ENCODE measurements at regions not wholly inside any gene's neighbourhood (a gene's known extent, or its start where the extent isn't known, plus 50 kb on each side); places are given as distances from the start of the nearest gene placed in this dataset.

- no peak for TF ChIP-seq CTCF (IDR thresholded peaks at IDR 0.05; ENCODE audit: low read depth, low read length, missing control alignments)
- no peak for DNase-seq (ENCODE audit: low read depth)
- H3K4me3 ChIP-seq (ENCODE audit: low read depth, low read length): no peak overlapping the region
Observed at GRCh38 chr9:96047741-96048103, 172.2 kb downstream of the ERCC6L2 start.

- H3K4me3 ChIP-seq (ENCODE audit: low read depth, low read length): no peak overlapping the region
- DNase-seq (ENCODE audit: low read depth): no peak
- TF ChIP-seq CTCF (IDR thresholded peaks at IDR 0.05; ENCODE audit: low read depth, low read length, missing control alignments): no peak
Observed at GRCh38 chr9:96047116-96047639, 171.7 kb downstream of the ERCC6L2 start.

- no peak overlapping the region for H3K4me3 ChIP-seq (ENCODE audit: low read depth, low read length)
- DNase-seq (ENCODE audit: low read depth): no peak
- TF ChIP-seq CTCF (IDR thresholded peaks at IDR 0.05; ENCODE audit: low read depth, low read length, missing control alignments): no peak
Observed at GRCh38 chr9:96045811-96046210, 170.3 kb downstream of the ERCC6L2 start.

- H3K4me3 ChIP-seq (ENCODE audit: low read depth, low read length): no peak overlapping the region
- no peak for DNase-seq (ENCODE audit: low read depth)
- no peak for TF ChIP-seq CTCF (IDR thresholded peaks at IDR 0.05; ENCODE audit: low read depth, low read length, missing control alignments)
Observed at GRCh38 chr9:96044401-96044800, 168.9 kb downstream of the ERCC6L2 start.

GRCh38 chr9:96040591-96041461, 165.3 kb downstream of the ERCC6L2 start:
- no peak for TF ChIP-seq CTCF (IDR thresholded peaks at IDR 0.05; ENCODE audit: low read depth, low read length, missing control alignments)
- no peak for DNase-seq (ENCODE audit: low read depth)
- H3K4me3 ChIP-seq (ENCODE audit: low read depth, low read length): no peak overlapping the region

GRCh38 chr9:96038914-96039313, 163.4 kb downstream of the ERCC6L2 start:
- no peak overlapping the region for H3K4me3 ChIP-seq (ENCODE audit: low read depth, low read length)
- TF ChIP-seq CTCF (IDR thresholded peaks at IDR 0.05; ENCODE audit: low read depth, low read length, missing control alignments): no peak
- DNase-seq (ENCODE audit: low read depth): no peak

GRCh38 chr9:96038271-96038670, 162.8 kb downstream of the ERCC6L2 start:
- TF ChIP-seq CTCF (IDR thresholded peaks at IDR 0.05; ENCODE audit: low read depth, low read length, missing control alignments): no peak
- DNase-seq (ENCODE audit: low read depth): no peak
- H3K4me3 ChIP-seq (ENCODE audit: low read depth, low read length): no peak overlapping the region
